ENCODE measurements at regions not wholly inside any gene's neighbourhood (a gene's known extent, or its start where the extent isn't known, plus 50 kb on each side); places are given as distances from the start of the nearest gene placed in this dataset.

DNA sequence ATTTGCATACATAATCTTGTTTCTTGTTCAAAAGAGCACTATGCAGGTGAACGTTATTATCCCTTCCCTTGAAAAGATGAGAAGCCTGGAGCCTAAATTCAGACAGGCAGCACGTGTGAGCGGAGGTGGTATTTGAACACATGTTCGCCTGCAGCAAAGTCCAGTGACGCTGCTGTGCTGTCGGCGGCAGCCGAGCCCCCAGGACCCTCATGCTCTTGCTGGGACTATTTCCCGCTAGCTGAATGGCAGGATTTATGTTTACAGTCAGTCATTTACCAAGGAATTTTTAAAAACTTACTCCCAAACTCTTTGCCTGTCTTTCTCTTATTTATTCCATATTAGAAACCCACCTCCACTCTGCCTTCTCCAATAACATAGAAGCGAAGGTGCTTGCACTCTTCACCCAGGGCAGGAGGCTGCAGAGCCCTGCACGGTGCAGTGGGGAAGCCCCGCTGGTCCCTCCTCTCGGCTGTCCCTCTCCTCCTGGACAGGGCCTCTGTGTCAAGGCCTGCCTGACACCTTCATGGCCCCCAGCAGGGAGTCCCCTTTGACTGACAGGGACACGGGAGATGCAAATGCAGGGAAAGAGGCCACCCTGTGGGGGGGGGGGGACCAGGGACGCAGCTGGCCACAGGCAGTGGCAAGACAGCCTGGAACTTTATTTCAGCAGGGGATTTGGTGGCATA, 528.5 kb upstream of the B3GAT1 start:
- DNase-seq (ENCODE audit: low read depth in 1 of 2, low spot score in 2 of 2): no peak
- Histone ChIP-seq H3K36me3 (ENCODE audit: control insufficient read depth in 2 of 4, insufficient read depth in 4 of 4, low read length in 3 of 4) (no peaks in the 10 kb centered on the region), H3K9ac (replicated peaks in 1 of 4; ENCODE audit: extremely low read depth in 1 of 4, low read depth in 3 of 4, low read length in 3 of 4) (no peak overlapping the region), H4K91ac (replicated peaks; ENCODE audit: insufficient read length, low read length) (no peak overlapping the region), H3K27ac (ENCODE audit: low read depth, low read length) (no peak overlapping the region), H3K23me2 (ENCODE audit: low read depth, low read length) (no peaks in the 10 kb centered on the region), H3K27me3 (replicated peaks in 1 of 4; ENCODE audit: control insufficient read depth in 3 of 4, extremely low read depth in 1 of 4, insufficient read depth in 3 of 4, low read length in 3 of 4) (no peaks in the 10 kb centered on the region), H3K23ac (ENCODE audit: insufficient read length) (no peak overlapping the region), H3K9me3 (ENCODE audit: insufficient read depth in 2 of 2, low read depth in 1 of 2, low read length in 1 of 2) (peaks cover 0 to 7% of the 10 kb centered on the region in 2 experiments; a peak in 1 of 4 replicates), H2AFZ (ENCODE audit: low read length) (no peak overlapping the region), H3K14ac (ENCODE audit: insufficient read length) (no peak overlapping the region), H3K18ac (ENCODE audit: extremely low read depth, low read length) (peak overlapping the region; percentile 60), H2BK5ac (ENCODE audit: low read depth, low read length) (no peak overlapping the region), H3K79me1 (ENCODE audit: low read depth, low read length) (no peaks in the 10 kb centered on the region), H4K20me1 (replicated peaks in 1 of 2; ENCODE audit: control insufficient read depth in 1 of 2, insufficient read depth in 2 of 2, low read length in 2 of 2) (no peaks in the 10 kb centered on the region), H2BK12ac (ENCODE audit: low read depth, low read length) (no peak overlapping the region), H2BK20ac (ENCODE audit: low read length) (peak overlapping the region; percentile 48; the same call in 1 of the 2 replicates), H3K4me3 (ENCODE audit: extremely low read depth in 1 of 4, insufficient read depth in 2 of 4, low read depth in 3 of 4, low read length in 4 of 4) (no peak overlapping the region), H3K79me2 (ENCODE audit: control insufficient read depth in 1 of 2, insufficient read depth in 2 of 2, low read length in 2 of 2) (no peaks in the 10 kb centered on the region), H4K8ac (ENCODE audit: extremely low read depth, insufficient read depth, low read length) (no peak overlapping the region), H3K56ac (replicated peaks; ENCODE audit: insufficient read length, low read depth, low read length) (no peak overlapping the region), H2AK5ac (ENCODE audit: low read depth, low read length) (no peak overlapping the region), H2BK120ac (replicated peaks; ENCODE audit: low read depth, low read length) (no peak overlapping the region), H3K4me1 (replicated peaks in 1 of 4; ENCODE audit: control insufficient read depth in 3 of 4, insufficient read depth in 4 of 4, low read length in 3 of 4) (peaks cover 2 to 12% (median 8%) of the 10 kb centered on the region in 4 experiments; a peak in 6 of 7 replicates), H2BK15ac (ENCODE audit: low read length) (no peak overlapping the region), H4K5ac (ENCODE audit: insufficient read length, low read depth, low read length) (no peak overlapping the region), H3K4me2 (ENCODE audit: insufficient read depth in 1 of 2, low read depth in 2 of 2, low read length in 2 of 2) (no peak overlapping the region), H3K4ac (replicated peaks; ENCODE audit: insufficient read length, low read depth, low read length) (no peak overlapping the region)
- ChIA-PET POLR2A (ENCODE audit: partially characterized antibody) (no interaction called here), CTCF (ENCODE audit: partially characterized antibody) (interaction anchor here (0.8 to 2.3 kb wide), 15 partner anchors 9 to 382 kb away, joined by 3 to 15 read pairs (median 5); no protein-coding TSS in a partner anchor)
- 83% methylated on average over 13 of the region's 15 CpGs; no CpG with 5 or more reads in 1 of the 2 experiments for WGBS, 2 experiments (ENCODE audit: extremely low coverage in 1 of 2, insufficient coverage in 1 of 2, insufficient read length in 1 of 2, insufficient replicate concordance in 2 of 2, low coverage in 1 of 2, low lambda C conversion rate in 2 of 2, missing lambda C conversion rate in 1 of 2)
- TF ChIP-seq TEAD4 (IDR thresholded peaks at IDR 0.05; ENCODE audit: low read depth, low read length) (no peak), POLR2AphosphoS5 (IDR thresholded peaks at IDR 0.05; ENCODE audit: low read depth, low read length) (no peak), SAP30 (IDR thresholded peaks at IDR 0.05; ENCODE audit: insufficient read depth, insufficient replicate concordance, low read length) (no peak), EP300 (IDR thresholded peaks at IDR 0.05; ENCODE audit: borderline replicate concordance in 1 of 2, low read depth in 2 of 2, low read length in 2 of 2) (no peak), KDM4A (IDR thresholded peaks at IDR 0.05; ENCODE audit: low read depth, low read length, severe bottlenecking) (no peak), ASH2L (IDR thresholded peaks at IDR 0.05; ENCODE audit: low read length) (no peak), NANOG (IDR thresholded peaks at IDR 0.05; ENCODE audit: insufficient read depth, low read depth, low read length, poor library complexity, severe bottlenecking) (no peak), HDAC2 (IDR thresholded peaks at IDR 0.05; ENCODE audit: borderline replicate concordance in 1 of 2, low read depth in 2 of 2, low read length in 2 of 2) (no peak), TAF1 (IDR thresholded peaks at IDR 0.05; ENCODE audit: low read depth, low read length) (no peak)
- FAIRE-seq: no peak
